Cardiac muscle cell (in vitro differentiated cells and primary cell): ENCODE measurements at regions not wholly inside any gene's neighbourhood (a gene's known extent, or its start where the extent isn't known, plus 50 kb on each side); places are given as distances from the start of the nearest gene placed in this dataset.

ENCODE experiments used
- DNase-seq, 2 donors: peaks; one replicate each; pipeline versions ENCODE4 v3.0.0 to v3.0.0-alpha.2; 2010 to 2017; ENCODE audit warnings: low read depth in 1 of 2, low spot score in 1 of 2
- H3K27ac ChIP-seq: fragments of 200-600 bp; sonication (generic); 2 replicates; pipeline ENCODE4 v1.5.1; 2016
- H3K27me3 ChIP-seq: fragments of 200-600 bp; sonication (generic); 2 replicates; pipeline ENCODE4 v1.6.0; 2016; ENCODE audit warnings: control low read depth
- H3K36me3 ChIP-seq: fragments of 200-600 bp; sonication (generic); 2 replicates; pipeline ENCODE4 v1.5.1; 2016; ENCODE audit warnings: control low read depth
- H3K4me1 ChIP-seq: fragments of 200-600 bp; sonication (generic); 2 replicates; pipeline ENCODE4 v1.8.1; 2017; ENCODE audit warnings: low read depth, mild to moderate bottlenecking, mixed run types
- H3K4me3 ChIP-seq: fragments of 200-600 bp; sonication (generic); 2 replicates; pipeline ENCODE4 v1.5.1; 2016; ENCODE audit warnings: mild to moderate bottlenecking
- H3K9me3 ChIP-seq: fragments of 200-600 bp; sonication (generic); 2 replicates; pipeline ENCODE4 v1.5.1; 2017; ENCODE audit warnings: low read depth, mild to moderate bottlenecking, control low read depth
- TF ChIP-seq, protein P1 (sequence below): IDR thresholded peaks from 2 replicates; pipeline ENCODE4 v1.5.1; 2012; ENCODE audit warnings: low read depth, mild to moderate bottlenecking, low read length

- TF ChIP-seq, protein P1, sequence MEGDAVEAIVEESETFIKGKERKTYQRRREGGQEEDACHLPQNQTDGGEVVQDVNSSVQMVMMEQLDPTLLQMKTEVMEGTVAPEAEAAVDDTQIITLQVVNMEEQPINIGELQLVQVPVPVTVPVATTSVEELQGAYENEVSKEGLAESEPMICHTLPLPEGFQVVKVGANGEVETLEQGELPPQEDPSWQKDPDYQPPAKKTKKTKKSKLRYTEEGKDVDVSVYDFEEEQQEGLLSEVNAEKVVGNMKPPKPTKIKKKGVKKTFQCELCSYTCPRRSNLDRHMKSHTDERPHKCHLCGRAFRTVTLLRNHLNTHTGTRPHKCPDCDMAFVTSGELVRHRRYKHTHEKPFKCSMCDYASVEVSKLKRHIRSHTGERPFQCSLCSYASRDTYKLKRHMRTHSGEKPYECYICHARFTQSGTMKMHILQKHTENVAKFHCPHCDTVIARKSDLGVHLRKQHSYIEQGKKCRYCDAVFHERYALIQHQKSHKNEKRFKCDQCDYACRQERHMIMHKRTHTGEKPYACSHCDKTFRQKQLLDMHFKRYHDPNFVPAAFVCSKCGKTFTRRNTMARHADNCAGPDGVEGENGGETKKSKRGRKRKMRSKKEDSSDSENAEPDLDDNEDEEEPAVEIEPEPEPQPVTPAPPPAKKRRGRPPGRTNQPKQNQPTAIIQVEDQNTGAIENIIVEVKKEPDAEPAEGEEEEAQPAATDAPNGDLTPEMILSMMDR = no peak
- no peak overlapping the region for H3K4me3 ChIP-seq
- no peaks in the 10 kb centered on the region for H3K9me3 ChIP-seq
- DNase-seq = no peak
- no peaks in the 10 kb centered on the region for H3K4me1 ChIP-seq
- peaks cover 6% of the 10 kb centered on the region for H3K27me3 ChIP-seq
- H3K36me3 ChIP-seq = no peaks in the 10 kb centered on the region
- no peak overlapping the region for H3K27ac ChIP-seq
Observed at GRCh38 chr5:2651116-2651515, 100.4 kb downstream of the IRX2 start.

GRCh38 chr5:2642684-2643345 is 108.7 kb downstream of the IRX2 start:
- Histone ChIP-seq H3K4me1 (no peaks in the 10 kb centered on the region), H3K9me3 (no peaks in the 10 kb centered on the region), H3K36me3 (no peaks in the 10 kb centered on the region), H3K27me3 (no peaks in the 10 kb centered on the region), H3K4me3 (no peak overlapping the region), H3K27ac (no peak overlapping the region)
- TF ChIP-seq, protein P1 = no peak
- DNase-seq = no peak

- Histone ChIP-seq H3K36me3 (no peaks in the 10 kb centered on the region), H3K4me1 (no peaks in the 10 kb centered on the region), H3K4me3 (no peak overlapping the region), H3K27ac (no peak overlapping the region), H3K9me3 (no peaks in the 10 kb centered on the region), H3K27me3 (no peaks in the 10 kb centered on the region)
- DNase-seq = no peak
- TF ChIP-seq, protein P1 = no peak
Observed at GRCh38 chr5:2640717-2641116, 110.8 kb downstream of the IRX2 start.

- Histone ChIP-seq H3K4me1 (no peaks in the 10 kb centered on the region), H3K36me3 (no peaks in the 10 kb centered on the region), H3K27ac (no peak overlapping the region), H3K4me3 (no peak overlapping the region), H3K9me3 (no peaks in the 10 kb centered on the region), H3K27me3 (no peaks in the 10 kb centered on the region)
- DNase-seq = no peak
- TF ChIP-seq, protein P1 = no peak
Observed at GRCh38 chr5:2639425-2639824, 112.1 kb downstream of the IRX2 start.

- no peaks in the 10 kb centered on the region for H3K27me3 ChIP-seq
- H3K36me3 ChIP-seq = no peaks in the 10 kb centered on the region
- no peak for DNase-seq
- H3K4me3 ChIP-seq = no peak overlapping the region
- TF ChIP-seq, protein P1 = no peak
- no peaks in the 10 kb centered on the region for H3K4me1 ChIP-seq
- H3K27ac ChIP-seq = no peak overlapping the region
- no peaks in the 10 kb centered on the region for H3K9me3 ChIP-seq
Observed at GRCh38 chr5:2634399-2635176, 116.9 kb downstream of the IRX2 start.
